B cell (primary cell): ENCODE measurements at regions not wholly inside any gene's neighbourhood (a gene's known extent, or its start where the extent isn't known, plus 50 kb on each side); places are given as distances from the start of the nearest gene placed in this dataset.

Experiments used
- ATAC-seq: fragments of 200-7000 bp; cut with Tn5 transposase; one replicate; pipeline ENCODE4 v1.10.0; 2021; ENCODE audit warnings: low read depth, mild to moderate bottlenecking, moderate number of reproducible peaks, moderate library complexity
- CTCF ChIA-PET: fragments of 350-600 bp; sonication (Branson Sonifier 250); formaldehyde crosslinking; loops from one replicate; lab custom pipeline; 2021; ENCODE audit warnings: antibody characterized with exemption, inconsistent platforms; lab: Charles Lee
- POLR2A ChIA-PET: fragments of 350-600 bp; sonication (Branson Sonifier 250); formaldehyde crosslinking; loops from one replicate; lab custom pipeline; 2021; ENCODE audit warnings: antibody characterized with exemption; lab: Charles Lee
- DNase-seq: peaks from one replicate; pipeline ENCODE4 v3.0.0; 2013
- H2AFZ ChIP-seq: 2 replicates; pipeline ENCODE4 v1.6.1; 2012; ENCODE audit warnings: mild to moderate bottlenecking, low read depth, low read length; ENCODE audit not compliant: insufficient read depth, poor library complexity, severe bottlenecking
- H3K27ac ChIP-seq, 2 donors: 1 replicate in 1 of 2; 2 replicates in 1 of 2; pipeline ENCODE4 v1.5.1; 2012 to 2013; ENCODE audit warnings: low read length in 2 of 2, mild to moderate bottlenecking in 2 of 2, moderate library complexity in 1 of 2
- H3K27me3 ChIP-seq, 4 experiments: fragments of 200-600 bp in 1 of 4; sonication (generic) in 1 of 4; replicated peaks in 1 of 4; 1 replicate in 2 of 4; 2 replicates in 2 of 4; pipeline versions ENCODE4 v1.6.1 to v1.7.0; 2013 to 2016; ENCODE audit warnings: low read length in 3 of 4, mild to moderate bottlenecking in 2 of 4, mixed read lengths in 1 of 4, moderate library complexity in 1 of 4; ENCODE audit not compliant: insufficient read depth in 4 of 4, control insufficient read depth in 3 of 4; ENCODE audit errors: control extremely low read depth in 1 of 4
- H3K36me3 ChIP-seq, 2 experiments: replicated peaks in 1 of 2; 1 replicate in 1 of 2; 2 replicates in 1 of 2; pipeline versions ENCODE4 v1.6.1 to v1.7.1; 2013; ENCODE audit warnings: low read length in 1 of 2; ENCODE audit not compliant: insufficient read depth in 2 of 2, control insufficient read depth in 1 of 2; ENCODE audit errors: control extremely low read depth in 1 of 2, extremely low read depth in 1 of 2
- H3K4me1 ChIP-seq, 2 donors: fragments of 200-600 bp in 1 of 2; sonication (generic) in 1 of 2; 1 replicate in 1 of 2; 2 replicates in 1 of 2; pipeline versions ENCODE4 v1.5.1 to v1.6.1; 2013 to 2017; ENCODE audit warnings: low read length in 2 of 2; ENCODE audit not compliant: control insufficient read depth in 2 of 2, insufficient read depth in 2 of 2
- H3K4me2 ChIP-seq: replicated peaks from 2 replicates; pipeline ENCODE3; 2012; ENCODE audit warnings: mild to moderate bottlenecking, low read depth, low read length; ENCODE audit not compliant: poor library complexity, severe bottlenecking
- H3K4me3 ChIP-seq, 5 experiments: fragments of 200-600 bp in 1 of 5; sonication (generic) in 1 of 5; 1 replicate in 3 of 5; 2 replicates in 2 of 5; pipeline versions ENCODE4 v1.5.1 to v1.7.0; 2011 to 2016; ENCODE audit warnings: low read length in 4 of 5, mild to moderate bottlenecking in 4 of 5, low read depth in 2 of 5, control low read depth in 1 of 5, moderate library complexity in 1 of 5; ENCODE audit not compliant: insufficient read depth in 1 of 5; ENCODE audit errors: control extremely low read depth in 1 of 5, extremely low read depth in 1 of 5
- H3K79me2 ChIP-seq: fragments of 200-600 bp; sonication (generic); one replicate; pipeline ENCODE4 v1.6.0; 2016; ENCODE audit warnings: low read length; ENCODE audit not compliant: control insufficient read depth, insufficient read depth
- H3K9ac ChIP-seq: fragments of 200-600 bp; sonication (generic); 2 replicates; pipeline ENCODE4 v1.6.1; 2017; ENCODE audit warnings: mild to moderate bottlenecking, low read length, moderate library complexity
- H3K9me3 ChIP-seq, 3 donors: one replicate each; pipeline versions ENCODE4 v1.6.1 to v1.7.1; 2013; ENCODE audit warnings: low read length in 2 of 3; ENCODE audit not compliant: control insufficient read depth in 2 of 3, insufficient read depth in 1 of 3; ENCODE audit errors: control extremely low read depth in 1 of 3
- H4K20me1 ChIP-seq: 2 replicates; pipeline ENCODE4 v1.6.0; 2012; ENCODE audit warnings: mild to moderate bottlenecking, low read length; ENCODE audit not compliant: insufficient read depth, control insufficient read depth, poor library complexity, severe bottlenecking
- H3K27ac Mint-ChIP-seq: one replicate; pipeline ENCODE4 v1.8.0; 2021; ENCODE audit warnings: mixed read lengths
- H3K27me3 Mint-ChIP-seq: one replicate; pipeline ENCODE4 v1.8.0; 2021; ENCODE audit warnings: mixed read lengths
- H3K4me1 Mint-ChIP-seq: one replicate; pipeline ENCODE4 v1.8.0; 2021; ENCODE audit warnings: mixed read lengths
- H3K4me3 Mint-ChIP-seq: one replicate; pipeline ENCODE4 v1.8.0; 2021; ENCODE audit warnings: mixed read lengths
- H3K9me3 Mint-ChIP-seq: one replicate; pipeline ENCODE4 v1.8.0; 2022; ENCODE audit warnings: mixed read lengths; ENCODE audit not compliant: insufficient read depth
- CTCF ChIP-seq: fragments of 200-600 bp; IDR thresholded peaks from one replicate; pipeline ENCODE4 v1.8.0; 2022; ENCODE audit warnings: antibody characterized with exemption, mild to moderate bottlenecking
- EZH2 ChIP-seq: IDR thresholded peaks from 2 replicates; pipeline ENCODE4 v1.6.1; 2012; ENCODE audit warnings: borderline replicate concordance, low read depth, mild to moderate bottlenecking, moderate library complexity, low read length; ENCODE audit not compliant: insufficient read depth, poor library complexity, severe bottlenecking
- WGBS: methylation state at CpG from one replicate; pipeline ENCODE4 v1.1.5; 2013; ENCODE audit warnings: missing lambda C conversion rate; ENCODE audit not compliant: insufficient coverage; 5-methylcytosine and 5-hydroxymethylcytosine counted together
- intact Hi-C: fragments of 100-400 bp; cut with micrococcal nuclease; formaldehyde crosslinking; loops from one replicate; pipeline ENCODE4 v1.10.0; 2022

GRCh38 chr13:44719857-44720671 lies 143.9 kb upstream of the TSC22D1 start:
- TF ChIP-seq EZH2 (no peak), CTCF (no peak)
- Histone ChIP-seq H2AFZ (no peak overlapping the region), H3K9me3 (no peaks in the 10 kb centered on the region), H3K36me3 (no peaks in the 10 kb centered on the region), H4K20me1 (no peaks in the 10 kb centered on the region), H3K4me1 (no peaks in the 10 kb centered on the region), H3K79me2 (no peaks in the 10 kb centered on the region), H3K4me3 (no peak overlapping the region), H3K27ac (no peak overlapping the region), H3K27me3 (no peaks in the 10 kb centered on the region), H3K9ac (no peak overlapping the region), H3K4me2 (no peak overlapping the region)
- Mint-ChIP-seq H3K4me3 (no peak overlapping the region), H3K27ac (no peak overlapping the region), H3K27me3 (peaks cover 5% of the 10 kb centered on the region), H3K4me1 (no peaks in the 10 kb centered on the region), H3K9me3 (peaks cover 3% of the 10 kb centered on the region)
- no peak for DNase-seq
- ChIA-PET CTCF (no interaction called here), POLR2A (no interaction called here)
- 100% methylated on average over 1 of the region's 3 CpGs for WGBS
- intact Hi-C loops = no loop called here
- ATAC-seq = no peak

- no peaks in the 10 kb centered on the region for H3K27me3 ChIP-seq
- no peaks in the 10 kb centered on the region for H3K36me3 ChIP-seq
- no peak overlapping the region for H3K4me3 Mint-ChIP-seq
- TF ChIP-seq CTCF = no peak
- TF ChIP-seq EZH2 = no peak
- H3K9me3 Mint-ChIP-seq = peaks cover 3% of the 10 kb centered on the region
- intact Hi-C loops = no loop called here
- H2AFZ ChIP-seq = no peak overlapping the region
- no peak overlapping the region for H3K4me2 ChIP-seq
- H3K4me1 ChIP-seq = no peaks in the 10 kb centered on the region
- H3K79me2 ChIP-seq = no peaks in the 10 kb centered on the region
- no peak overlapping the region for H3K27ac Mint-ChIP-seq
- WGBS = 100% methylated on average over 2 of the region's 4 CpGs
- ATAC-seq = no peak
- no peaks in the 10 kb centered on the region for H3K9me3 ChIP-seq
- no peak overlapping the region for H3K9ac ChIP-seq
- H4K20me1 ChIP-seq = no peaks in the 10 kb centered on the region
- peaks cover 5% of the 10 kb centered on the region for H3K27me3 Mint-ChIP-seq
- CTCF ChIA-PET = interaction anchor here (0.5 kb wide), 1 partner anchor 12 kb away, joined by 3 read pairs; no protein-coding TSS in a partner anchor
- H3K4me3 ChIP-seq = no peak overlapping the region
- H3K4me1 Mint-ChIP-seq = no peaks in the 10 kb centered on the region
- DNase-seq = no peak
- POLR2A ChIA-PET = no interaction called here
- no peak overlapping the region for H3K27ac ChIP-seq
Measured at GRCh38 chr13:44718467-44718866, 142.3 kb upstream of the TSC22D1 start.
